Small intestine (tissue), 7 donors: ENCODE measurements at regions not wholly inside any gene's neighbourhood (a gene's known extent, or its start where the extent isn't known, plus 50 kb on each side); places are given as distances from the start of the nearest gene placed in this dataset.
"Not testable (repeated sequence)": the region's sequence is repeated elsewhere in the genome, so short reads cannot be mapped to it uniquely, and the experiment has no call there.

ENCODE experiments used
- DNase-seq, 2 donors: peaks; one replicate each; pipeline versions ENCODE4 v3.0.0 to v3.0.0-alpha.2; 2013
- FAIRE-seq: peaks from 2 replicates; lab custom pipeline; 2012; peaks lifted over from hg19 to GRCh38; lab: Jason Lieb, UNC
- H3K27ac ChIP-seq, 3 donors: one replicate each; pipeline ENCODE4 v1.5.1; 2013; ENCODE audit warnings: low read length in 2 of 3, mild to moderate bottlenecking in 2 of 3, control low read depth in 1 of 3, inconsistent platforms in 1 of 3, low read depth in 1 of 3, moderate library complexity in 1 of 3
- H3K27me3 ChIP-seq, 3 donors: one replicate each; pipeline ENCODE4 v1.6.1; 2013; ENCODE audit warnings: low read length in 3 of 3, inconsistent platforms in 1 of 3; ENCODE audit not compliant: control insufficient read depth in 3 of 3, insufficient read depth in 3 of 3
- H3K36me3 ChIP-seq, 3 donors: one replicate each; pipeline ENCODE4 v1.6.1; 2013; ENCODE audit warnings: low read length in 3 of 3, inconsistent platforms in 1 of 3, low read depth in 1 of 3, mild to moderate bottlenecking in 1 of 3, moderate library complexity in 1 of 3; ENCODE audit not compliant: control insufficient read depth in 3 of 3, insufficient read depth in 2 of 3
- H3K4me1 ChIP-seq, 3 donors: one replicate each; pipeline ENCODE4 v1.6.1; 2013; ENCODE audit warnings: low read length in 2 of 3, inconsistent platforms in 1 of 3, low read depth in 1 of 3, mild to moderate bottlenecking in 1 of 3, moderate library complexity in 1 of 3; ENCODE audit not compliant: control insufficient read depth in 3 of 3, insufficient read depth in 2 of 3
- H3K4me3 ChIP-seq, 3 donors: one replicate each; pipeline ENCODE4 v1.5.1; 2013; ENCODE audit warnings: low read length in 3 of 3, control low read depth in 1 of 3, inconsistent platforms in 1 of 3, low read depth in 1 of 3, mild to moderate bottlenecking in 1 of 3, moderate library complexity in 1 of 3
- H3K9me3 ChIP-seq, 2 donors: one replicate each; pipeline ENCODE4 v1.6.1; 2013; ENCODE audit warnings: low read depth in 1 of 2, low read length in 1 of 2; ENCODE audit not compliant: control insufficient read depth in 2 of 2, insufficient read depth in 1 of 2
- WGBS, 3 donors: extraction: QIAGEN DNeasy Blood & Tissue Kit; methylation state at CpG; one replicate each; pipeline ENCODE4 v1.1.7; 2013; 5-methylcytosine and 5-hydroxymethylcytosine counted together
- donor health status: healthy with polysubstance abuse.
- donor health status: control.
- donor health status: control.
- donor health status: Bipolar disorder and iron deficiency.
- donor health status: healthy.

DNA sequence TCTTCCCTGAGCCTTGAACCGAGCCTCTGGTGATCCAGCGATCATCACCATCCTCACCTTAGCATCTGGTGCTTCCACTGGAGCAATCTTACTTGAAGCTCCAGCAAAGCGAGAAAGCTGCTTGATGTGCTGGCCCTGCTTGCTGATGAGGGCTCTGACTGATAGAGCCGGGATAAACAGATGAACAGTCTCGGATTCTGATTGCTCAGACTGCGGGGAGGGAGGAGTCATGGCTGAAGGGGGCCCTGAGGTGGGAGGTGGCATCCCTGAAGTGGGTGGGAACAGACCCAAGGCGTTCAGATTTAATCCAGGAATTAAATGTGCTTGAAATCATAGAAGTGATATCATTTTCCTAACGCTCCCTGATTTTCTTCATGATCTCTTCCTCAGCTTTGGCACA lies 74.4 kb upstream of the RPS6KA2 start:
- not testable (repeated sequence) for H3K4me1 ChIP-seq, DNase-seq, FAIRE-seq, H3K9me3 ChIP-seq, H3K4me3 ChIP-seq, H3K27me3 ChIP-seq, H3K36me3 ChIP-seq, H3K27ac ChIP-seq
- WGBS, 3 donors, result 79 to 82% (median 81%) methylated on average over 8 of the region's 8 CpGs

GRCh38 chr6:166700871-166701270 lies 73.8 kb upstream of the RPS6KA2 start:
- not testable (repeated sequence) for H3K27ac ChIP-seq, H3K36me3 ChIP-seq, H3K9me3 ChIP-seq, H3K27me3 ChIP-seq, DNase-seq, FAIRE-seq, H3K4me3 ChIP-seq, H3K4me1 ChIP-seq
- 48 to 70% (median 57%) methylated on average over 3 of the region's 3 CpGs for WGBS, 3 donors

- DNase-seq (no peak), FAIRE-seq (no peak)
- no peak overlapping the region for H3K27ac ChIP-seq
- peaks cover 0 to 8% (median 0%) of the 10 kb centered on the region in 3 donors for H3K27me3 ChIP-seq
- H3K36me3 ChIP-seq, result no peaks in the 10 kb centered on the region
- no peaks in the 10 kb centered on the region for H3K9me3 ChIP-seq
- no peak overlapping the region for H3K4me3 ChIP-seq
- 80 to 85% (median 83%) methylated on average over 4 of the region's 4 CpGs for WGBS, 3 donors
- H3K4me1 ChIP-seq, result no peaks in the 10 kb centered on the region
These were observed 70.1 kb upstream of the RPS6KA2 start for GRCh38 chr6:166697113-166697512.

GRCh38 chr6:166693880-166694279 lies 66.8 kb upstream of the RPS6KA2 start:
- Histone ChIP-seq H3K27ac (no peak overlapping the region), H3K4me1 (no peaks in the 10 kb centered on the region), H3K27me3 (peaks cover 0 to 6% (median 0%) of the 10 kb centered on the region in 3 donors), H3K36me3 (no peaks in the 10 kb centered on the region), H3K9me3 (no peaks in the 10 kb centered on the region), H3K4me3 (no peak overlapping the region)
- DNase-seq, result no peak
- FAIRE-seq, result no peak
- 70 to 79% (median 76%) methylated on average over 7 of the region's 7 CpGs for WGBS, 3 donors

DNA sequence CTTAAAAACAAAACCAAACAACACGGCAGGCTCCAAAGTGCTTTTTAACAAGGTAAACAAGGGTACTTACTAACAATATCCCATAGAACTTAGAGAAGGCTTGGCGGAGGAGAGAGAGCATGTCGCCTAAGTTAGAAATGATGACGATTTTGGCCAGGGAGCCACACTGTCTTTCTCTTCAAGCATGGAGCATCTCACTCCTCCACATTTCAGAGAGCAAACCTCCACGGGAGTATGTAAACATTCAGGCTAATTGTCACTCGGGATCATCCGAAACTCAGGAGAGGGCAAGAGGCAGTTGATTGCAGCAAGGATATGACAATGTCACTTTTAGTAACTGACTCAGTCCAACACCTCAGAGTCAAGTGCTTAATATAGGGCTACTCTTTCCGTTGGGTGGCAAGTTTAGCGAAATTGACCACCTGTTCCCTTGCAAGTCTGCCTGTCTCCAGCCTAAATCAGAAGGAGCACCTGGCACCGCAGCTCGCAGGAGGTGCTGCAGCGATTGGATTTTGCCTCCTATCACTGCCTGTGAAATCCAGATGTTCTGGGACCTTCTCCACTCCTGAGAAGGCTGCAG lies 65.8 kb upstream of the RPS6KA2 start:
- H3K27ac ChIP-seq, result no peak overlapping the region
- no peak for FAIRE-seq
- no peaks in the 10 kb centered on the region for H3K4me1 ChIP-seq
- no peak overlapping the region for H3K4me3 ChIP-seq
- no peak for DNase-seq
- WGBS, 3 donors, result 73 to 80% (median 74%) methylated on average over 12 of the region's 12 CpGs
- H3K27me3 ChIP-seq, result peaks cover 0 to 12% (median 0%) of the 10 kb centered on the region in 3 donors
- no peaks in the 10 kb centered on the region for H3K36me3 ChIP-seq
- no peaks in the 10 kb centered on the region for H3K9me3 ChIP-seq

DNA sequence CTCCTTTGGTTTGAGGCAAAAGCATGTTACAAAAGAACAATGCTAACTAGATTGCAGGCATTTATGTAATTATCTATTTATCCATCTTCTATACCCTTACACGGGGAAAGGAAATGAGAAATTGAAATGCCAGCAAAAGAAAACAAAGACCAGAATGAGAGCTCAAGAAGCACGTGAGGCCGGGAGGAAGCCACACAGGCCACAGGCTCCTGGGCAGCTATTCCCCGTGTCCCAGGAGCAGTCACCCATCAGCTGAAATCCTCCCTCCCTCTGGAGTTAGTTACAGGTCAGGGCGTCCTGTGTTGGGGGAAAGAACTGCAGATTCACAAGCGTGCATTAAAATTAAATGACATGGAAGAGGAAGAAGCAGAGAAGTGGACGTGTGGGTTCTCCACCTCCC lies 64.7 kb upstream of the RPS6KA2 start:
- H3K27me3 ChIP-seq, result peaks cover 0 to 23% (median 0%) of the 10 kb centered on the region in 3 donors
- no peak overlapping the region for H3K27ac ChIP-seq
- WGBS, 3 donors, result 53 to 74% (median 63%) methylated on average over 7 of the region's 7 CpGs
- H3K36me3 ChIP-seq, result no peaks in the 10 kb centered on the region
- H3K9me3 ChIP-seq, result no peaks in the 10 kb centered on the region
- H3K4me3 ChIP-seq, result no peak overlapping the region
- no peak for FAIRE-seq
- no peaks in the 10 kb centered on the region for H3K4me1 ChIP-seq
- DNase-seq, result no peak

GRCh38 chr6:166691199-166691598 lies 64.1 kb upstream of the RPS6KA2 start:
- 60 to 70% (median 65%) methylated on average over 10 of the region's 10 CpGs for WGBS, 3 donors
- no peak overlapping the region for H3K27ac ChIP-seq
- H3K27me3 ChIP-seq, result peaks cover 0 to 26% (median 0%) of the 10 kb centered on the region in 3 donors
- H3K4me3 ChIP-seq, result no peak overlapping the region
- no peaks in the 10 kb centered on the region for H3K4me1 ChIP-seq
- H3K9me3 ChIP-seq, result no peaks in the 10 kb centered on the region
- FAIRE-seq (no peak), DNase-seq (no peak)
- no peaks in the 10 kb centered on the region for H3K36me3 ChIP-seq

DNA sequence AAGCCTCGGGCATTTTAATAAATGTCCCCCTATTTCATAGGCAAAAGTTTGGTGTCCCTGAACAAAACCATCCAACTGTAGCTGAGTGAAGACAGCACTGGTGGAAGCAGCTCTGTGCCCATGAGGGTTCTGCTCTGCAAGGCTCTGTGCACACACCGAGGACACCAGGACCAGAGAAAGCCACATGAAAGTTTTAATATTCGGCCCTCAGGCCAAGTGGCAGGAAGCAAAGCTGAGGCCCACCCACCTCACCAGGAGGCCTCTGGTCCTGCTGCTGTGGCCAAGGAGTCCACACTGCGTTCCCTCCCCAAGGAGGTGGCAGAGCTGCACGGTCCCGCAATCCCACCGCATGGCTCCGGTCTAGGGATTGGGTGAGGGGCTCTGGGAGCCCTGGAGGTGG lies 62.6 kb upstream of the RPS6KA2 start:
- no peak for FAIRE-seq

GRCh38 chr6:166688901-166689300 lies 61.9 kb upstream of the RPS6KA2 start:
- DNase-seq (no peak), FAIRE-seq (no peak)
- no peak overlapping the region for H3K27ac ChIP-seq
- WGBS, 3 donors, result 88 to 93% (median 92%) methylated on average over 9 of the region's 9 CpGs
- no peaks in the 10 kb centered on the region for H3K36me3 ChIP-seq
- H3K4me3 ChIP-seq, result no peak overlapping the region
- H3K9me3 ChIP-seq, result no peaks in the 10 kb centered on the region
- peaks cover 0 to 26% (median 0%) of the 10 kb centered on the region in 3 donors for H3K27me3 ChIP-seq
- no peaks in the 10 kb centered on the region for H3K4me1 ChIP-seq

More for the DNA sequence above, 62.6 kb upstream of the RPS6KA2 start:
- no peak for DNase-seq
- Histone ChIP-seq H3K27ac (no peak overlapping the region), H3K9me3 (no peaks in the 10 kb centered on the region), H3K4me3 (no peak overlapping the region), H3K27me3 (peaks cover 0 to 26% (median 0%) of the 10 kb centered on the region in 3 donors), H3K4me1 (no peaks in the 10 kb centered on the region), H3K36me3 (no peaks in the 10 kb centered on the region)
- WGBS, 3 donors, result 84 to 91% (median 87%) methylated on average over 8 of the region's 8 CpGs
